ENCODE measurements at regions not wholly inside any gene's neighbourhood (a gene's known extent, or its start where the extent isn't known, plus 50 kb on each side); places are given as distances from the start of the nearest gene placed in this dataset.

- DNase-seq, result no peak
Measured at GRCh38 chr1:208420696-208421095, 176.5 kb upstream of the PLXNA2 start.

DNA sequence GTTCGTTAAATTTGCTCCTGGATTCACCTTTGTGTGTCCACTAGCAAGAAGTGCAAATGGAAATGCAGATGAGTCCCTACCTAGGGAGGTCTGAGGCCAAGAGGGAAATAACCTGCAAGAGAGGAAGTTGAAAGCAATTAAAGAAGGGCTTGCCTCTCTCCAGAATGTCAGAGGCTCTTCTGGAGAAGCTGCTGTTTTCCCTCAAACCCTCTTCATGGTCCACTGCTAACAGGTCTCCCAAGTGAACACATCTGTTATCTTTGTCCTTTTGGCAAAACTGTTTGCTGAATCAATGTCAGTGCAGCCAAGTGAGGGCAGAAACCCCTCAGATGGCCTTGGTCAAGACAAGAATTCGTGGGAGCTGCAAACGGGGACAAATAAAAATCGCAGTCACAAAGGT lies 177.3 kb upstream of the PLXNA2 start:
- DNase-seq, result no peak

GRCh38 chr1:208423526-208423925 lies 179.3 kb upstream of the PLXNA2 start:
- DNase-seq, result no peak

- no peak for DNase-seq
Measured at GRCh38 chr1:208425096-208425495, 180.9 kb upstream of the PLXNA2 start.

DNA sequence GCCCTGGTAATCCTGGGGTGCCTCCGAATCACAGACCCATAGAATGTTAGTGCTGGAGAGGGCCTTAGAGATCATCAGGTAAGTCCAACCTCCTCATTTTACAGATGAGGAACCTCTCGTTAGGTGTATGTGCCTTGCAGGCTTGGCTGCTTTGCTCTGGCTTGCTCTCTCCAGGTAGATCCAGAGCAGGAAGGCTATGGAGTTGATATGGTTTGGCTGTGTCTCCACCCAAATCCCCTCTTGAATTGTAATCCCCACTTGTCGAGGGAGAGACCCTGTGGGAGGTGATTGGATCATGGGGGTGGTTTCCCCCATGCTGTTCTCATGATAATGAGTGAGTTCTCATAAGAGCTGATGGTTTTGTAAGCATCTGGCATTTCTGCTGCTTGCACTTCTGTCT lies 186.0 kb upstream of the PLXNA2 start:
- DNase-seq, result no peak

- no peak for DNase-seq
Measured at GRCh38 chr1:208431721-208432120, 187.5 kb upstream of the PLXNA2 start.

DNA sequence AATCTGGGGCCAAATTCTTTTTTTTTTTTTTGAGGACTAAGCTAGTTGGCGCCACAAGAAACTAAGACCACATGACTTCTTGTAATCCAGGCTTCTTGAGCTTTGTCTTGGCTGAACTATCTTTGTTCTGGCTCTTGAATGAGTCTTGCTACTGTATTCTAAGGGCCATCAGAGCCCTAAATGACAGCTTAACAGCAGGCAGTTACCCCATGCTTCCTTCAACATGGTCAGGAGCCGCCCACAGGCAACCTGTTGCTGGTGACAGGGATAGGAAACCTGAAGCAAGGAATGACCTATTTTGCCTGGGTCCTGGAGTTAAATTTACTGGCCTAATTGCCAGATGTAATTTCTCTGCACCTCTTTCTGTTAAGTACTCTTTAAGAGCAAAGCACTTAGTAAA lies 188.2 kb upstream of the PLXNA2 start:
- no peak for DNase-seq

DNA sequence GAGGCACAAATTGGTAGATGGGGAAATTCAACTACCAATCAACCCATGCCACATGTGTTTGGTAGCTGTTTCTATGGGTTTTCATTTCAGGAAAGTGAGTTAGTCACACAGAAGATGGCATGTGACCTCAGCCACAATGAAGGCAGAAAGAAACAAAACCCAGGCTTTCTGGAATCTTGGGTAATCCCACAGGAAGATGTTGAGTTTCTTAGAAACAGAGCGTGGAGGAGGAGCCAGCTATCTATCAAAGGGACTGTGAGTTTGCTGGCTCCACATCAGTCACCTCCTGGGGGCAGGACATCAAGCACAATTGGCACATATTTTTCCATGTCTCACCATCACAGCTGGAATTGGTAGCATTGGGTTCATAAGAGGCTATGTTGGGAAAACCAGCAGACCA lies 188.9 kb upstream of the PLXNA2 start:
- no peak for DNase-seq

DNA sequence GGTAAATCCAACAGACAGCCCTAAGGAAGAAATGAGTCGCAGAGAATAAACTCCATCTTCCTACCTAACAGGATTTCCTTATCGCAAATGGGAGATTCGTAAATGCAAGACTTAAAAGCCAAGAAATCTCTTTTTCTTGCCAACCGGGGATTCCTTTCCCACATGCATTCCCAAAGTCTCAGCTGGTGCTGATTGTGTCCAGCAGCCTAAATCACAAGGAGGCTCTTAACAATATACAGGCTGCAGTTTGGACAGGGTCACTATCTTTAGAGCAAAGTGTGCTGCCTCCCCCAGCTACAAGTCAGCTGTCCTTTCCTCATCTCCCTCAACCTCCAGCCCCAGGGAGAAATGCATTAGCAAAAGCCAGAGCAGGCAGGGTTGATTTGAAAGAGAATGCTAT lies 189.8 kb upstream of the PLXNA2 start:
- DNase-seq, result no peak

- no peak for DNase-seq
Measured at GRCh38 chr1:208437401-208437800, 193.2 kb upstream of the PLXNA2 start.

DNA sequence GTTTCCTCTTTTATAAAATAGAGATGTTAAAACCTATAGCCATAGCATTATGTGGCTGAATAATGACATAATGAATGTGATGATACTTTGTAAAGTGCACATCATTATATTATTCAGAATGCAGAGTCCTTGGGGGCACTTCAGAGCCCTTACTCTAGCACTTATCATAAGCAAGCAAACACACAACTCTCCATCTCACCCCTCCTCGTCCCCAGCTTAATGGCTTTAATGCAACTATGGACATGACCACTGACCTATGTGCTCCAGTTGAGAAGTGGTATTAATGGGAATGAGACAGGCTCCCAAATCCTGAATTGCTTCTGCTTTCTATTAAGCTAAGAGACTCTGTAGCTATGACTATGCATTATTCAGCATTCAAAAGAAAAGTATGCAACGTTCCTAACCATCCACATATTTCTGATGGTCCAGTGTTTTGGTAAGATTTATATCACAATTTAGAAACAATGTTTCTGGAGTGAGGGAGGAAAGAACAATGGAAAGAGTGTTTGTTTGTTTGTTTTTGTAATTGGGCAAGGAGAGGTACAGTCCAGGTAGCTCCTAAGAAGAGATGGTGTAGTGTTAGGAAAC lies 194.0 kb upstream of the PLXNA2 start:
- no peak for DNase-seq

GRCh38 chr1:208445758-208446203 lies 201.6 kb upstream of the PLXNA2 start:
- DNase-seq, result no peak

GRCh38 chr1:208446271-208446691 lies 202.1 kb upstream of the PLXNA2 start:
- DNase-seq, result no peak

- DNase-seq, result no peak
Measured at GRCh38 chr1:208448425-208448824, 204.2 kb upstream of the PLXNA2 start.

- no peak for DNase-seq
Measured at GRCh38 chr1:208449951-208450350, 205.8 kb upstream of the PLXNA2 start.

GRCh38 chr1:208450958-208451357 lies 206.8 kb upstream of the PLXNA2 start:
- no peak for DNase-seq

DNA sequence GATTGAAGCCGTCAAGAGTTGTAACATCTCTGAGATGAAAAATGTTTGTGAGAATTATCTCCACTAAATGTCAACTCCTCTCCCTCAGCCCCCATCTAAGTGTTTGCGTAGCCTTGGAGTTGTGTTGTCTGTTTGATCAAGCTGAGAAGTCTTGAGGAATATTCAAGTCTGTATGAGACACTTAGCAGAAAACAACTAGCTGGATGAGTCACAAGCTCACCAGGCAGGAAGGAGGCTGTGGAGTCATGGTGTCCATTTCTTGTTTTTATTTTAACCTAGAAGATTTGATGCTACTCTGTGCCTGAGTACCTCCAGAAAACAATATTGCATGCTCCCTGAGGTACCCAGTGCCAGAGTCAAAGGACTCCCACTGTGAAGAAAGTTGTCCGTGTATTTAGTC lies 211.6 kb upstream of the PLXNA2 start:
- DNase-seq, result no peak

- no peak for DNase-seq
Measured at GRCh38 chr1:208456487-208456886, 212.3 kb upstream of the PLXNA2 start.

GRCh38 chr1:208460823-208461222 lies 216.6 kb upstream of the PLXNA2 start:
- no peak for DNase-seq

DNA sequence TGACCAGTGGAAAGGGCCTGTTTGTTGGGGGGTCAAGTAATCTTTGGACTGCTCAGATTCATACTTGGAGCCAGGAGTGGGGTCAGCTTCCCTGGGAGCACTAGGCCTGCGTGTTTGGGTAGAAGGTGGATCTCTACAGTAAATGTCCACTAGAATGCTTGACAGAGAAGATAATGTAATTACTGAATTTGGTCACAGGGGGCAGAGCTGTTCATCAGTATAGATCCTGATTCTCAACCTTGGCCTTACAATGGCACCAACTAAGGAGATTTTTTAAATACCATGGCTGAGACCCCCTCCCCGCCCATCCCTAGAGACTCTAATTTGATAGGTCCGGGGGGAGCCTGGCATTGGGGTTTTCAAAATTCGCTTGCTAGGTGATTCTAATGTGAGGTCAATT lies 217.5 kb upstream of the PLXNA2 start:
- DNase-seq, result no peak

GRCh38 chr1:208462761-208463160 lies 218.6 kb upstream of the PLXNA2 start:
- DNase-seq, result no peak

- DNase-seq, result no peak
Measured at GRCh38 chr1:208465266-208465665, 221.1 kb upstream of the PLXNA2 start.

GRCh38 chr1:208465786-208466590 lies 221.8 kb upstream of the PLXNA2 start:
- no peak for DNase-seq

GRCh38 chr1:208467151-208467780 lies 223.1 kb upstream of the PLXNA2 start:
- DNase-seq, result no peak

Data from right hindlimb (tissue), 1 donor.